Activated naive CD4-positive, alpha-beta T cell treated with anti-CD3 and anti-CD28 coated beads, Interleukin-2, amount 50 U/mL, for 72 hours (primary cell): ENCODE measurements at regions not wholly inside any gene's neighbourhood (a gene's known extent, or its start where the extent isn't known, plus 50 kb on each side); places are given as distances from the start of the nearest gene placed in this dataset.
A peak's percentile ranks its signal among the peaks of the same experiment; 100 is the strongest.
"Not testable (repeated sequence)": the region's sequence is repeated elsewhere in the genome, so short reads cannot be mapped to it uniquely, and the experiment has no call there.

Experiments
- ATAC-seq, 2 donors: fragments of 150-1000 bp; cut with Tn5 transposase; 2 replicates each; pipeline ENCODE4 v1.10.0; 2021; ENCODE audit warnings: mild to moderate bottlenecking in 2 of 2, moderate library complexity in 2 of 2
- DNase-seq, 2 donors: peaks; one replicate each; pipeline ENCODE4 v3.0.0; 2021 to 2022; ENCODE audit warnings: low spot score in 2 of 2
- H3K27ac Mint-ChIP-seq, 2 donors: one replicate each; pipeline ENCODE4 v1.8.0; 2022; ENCODE audit warnings: mild to moderate bottlenecking in 2 of 2, mixed read lengths in 2 of 2
- H3K36me3 Mint-ChIP-seq, 2 donors: one replicate each; pipeline ENCODE4 v1.8.0; 2022; ENCODE audit warnings: mixed read lengths in 2 of 2
- H3K9me3 Mint-ChIP-seq, 2 donors: one replicate each; pipeline ENCODE4 v1.8.0; 2022; ENCODE audit warnings: mixed read lengths in 2 of 2

GRCh38 chr15:22186846-22187532, 106.7 kb downstream of the OR4M2 start:
- not testable (repeated sequence) for H3K9me3 Mint-ChIP-seq, H3K36me3 Mint-ChIP-seq, DNase-seq
- H3K27ac Mint-ChIP-seq = peak overlapping the region in 1 of 2 donors; percentile 89
- peak; percentile 90 to 96 for ATAC-seq

DNA sequence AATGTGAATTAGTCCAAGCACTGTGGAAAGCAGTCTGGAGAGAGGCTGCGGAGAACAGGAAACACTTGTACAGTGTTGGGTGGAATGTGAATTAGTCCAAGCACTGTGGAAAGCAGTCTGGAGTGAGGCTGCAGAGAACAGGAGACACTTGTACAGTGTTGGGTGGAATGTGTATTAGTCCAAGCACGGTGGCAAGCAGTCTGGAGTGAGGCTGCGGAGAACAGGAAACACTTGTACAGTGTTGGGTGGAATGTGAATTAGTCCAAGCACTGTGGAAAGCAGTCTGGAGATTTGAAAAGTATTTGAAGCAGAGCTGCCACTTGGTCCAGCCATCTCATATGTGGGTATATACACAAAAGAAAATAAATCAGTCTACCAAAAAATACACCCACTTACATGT, 111.5 kb downstream of the OR4M2 start:
- H3K27ac Mint-ChIP-seq, H3K9me3 Mint-ChIP-seq, DNase-seq, ATAC-seq, H3K36me3 Mint-ChIP-seq: not testable (repeated sequence)

DNA sequence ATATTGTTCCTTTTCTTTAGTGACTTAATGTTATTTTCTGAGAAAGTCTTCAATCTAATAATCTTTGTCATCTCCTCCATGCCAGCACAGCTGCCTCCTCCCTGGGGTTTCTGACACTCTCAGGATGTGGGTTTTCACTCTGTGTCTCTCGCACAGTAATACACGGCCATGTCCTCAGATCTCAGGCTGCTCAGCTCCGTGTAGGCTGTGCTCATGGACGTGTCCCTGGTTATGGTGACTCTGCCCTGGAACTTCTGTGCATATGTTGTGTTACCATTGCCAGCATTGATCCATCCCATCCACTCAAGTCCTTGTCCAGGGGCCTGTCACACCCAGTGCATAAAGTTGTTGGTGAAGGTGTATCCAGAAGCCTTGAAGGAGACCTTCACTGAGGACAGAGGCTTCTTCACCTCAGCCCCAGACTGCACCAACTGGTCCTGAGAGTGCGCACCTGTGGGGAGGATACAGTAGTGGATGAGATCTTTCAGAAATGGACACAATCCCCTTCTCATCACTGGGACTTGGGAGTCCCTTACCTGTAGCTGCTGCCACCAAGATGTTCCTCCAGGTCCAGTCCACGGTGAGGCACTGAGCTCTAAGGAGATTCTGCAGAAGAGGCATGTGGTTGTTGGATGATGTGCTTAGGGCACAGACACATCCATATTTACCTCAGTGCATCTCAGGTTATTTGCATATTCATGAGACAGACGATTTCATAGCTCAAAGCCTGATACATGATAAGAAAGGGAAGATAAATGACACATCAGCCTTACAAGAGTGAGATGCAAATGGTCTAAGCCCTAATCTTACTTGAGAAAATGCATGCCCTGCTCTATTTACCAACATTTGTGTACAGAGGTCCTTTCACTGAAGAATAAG, 114.7 kb downstream of the OR4M2 start:
- not testable (repeated sequence) for H3K36me3 Mint-ChIP-seq, H3K9me3 Mint-ChIP-seq, DNase-seq, H3K27ac Mint-ChIP-seq
- peak; percentile 77 to 78 for ATAC-seq

GRCh38 chr15:22196423-22196822, 116.1 kb downstream of the OR4M2 start:
- H3K9me3 Mint-ChIP-seq, H3K36me3 Mint-ChIP-seq, DNase-seq, ATAC-seq, H3K27ac Mint-ChIP-seq: not testable (repeated sequence)

DNA sequence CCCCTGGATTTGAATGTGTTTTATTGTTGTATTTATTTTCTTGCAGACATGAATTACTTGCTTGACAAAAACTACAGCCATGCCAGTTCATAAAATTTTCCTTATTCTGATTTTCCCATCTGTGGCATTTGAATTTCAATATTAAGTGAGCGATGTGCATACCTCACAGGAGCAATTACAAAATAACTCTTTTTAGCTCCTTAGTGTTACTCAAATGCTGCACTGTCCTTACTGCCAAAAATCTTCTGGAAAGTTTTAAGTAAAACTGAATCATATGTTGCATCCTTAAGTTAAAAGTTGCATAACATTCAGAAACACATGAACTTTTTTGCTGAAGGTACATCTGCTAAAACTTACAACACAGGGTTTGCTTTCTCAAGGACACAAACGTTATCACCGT, 120.1 kb downstream of the OR4M2 start:
- ATAC-seq, H3K9me3 Mint-ChIP-seq, H3K27ac Mint-ChIP-seq, H3K36me3 Mint-ChIP-seq, DNase-seq: not testable (repeated sequence)

DNA sequence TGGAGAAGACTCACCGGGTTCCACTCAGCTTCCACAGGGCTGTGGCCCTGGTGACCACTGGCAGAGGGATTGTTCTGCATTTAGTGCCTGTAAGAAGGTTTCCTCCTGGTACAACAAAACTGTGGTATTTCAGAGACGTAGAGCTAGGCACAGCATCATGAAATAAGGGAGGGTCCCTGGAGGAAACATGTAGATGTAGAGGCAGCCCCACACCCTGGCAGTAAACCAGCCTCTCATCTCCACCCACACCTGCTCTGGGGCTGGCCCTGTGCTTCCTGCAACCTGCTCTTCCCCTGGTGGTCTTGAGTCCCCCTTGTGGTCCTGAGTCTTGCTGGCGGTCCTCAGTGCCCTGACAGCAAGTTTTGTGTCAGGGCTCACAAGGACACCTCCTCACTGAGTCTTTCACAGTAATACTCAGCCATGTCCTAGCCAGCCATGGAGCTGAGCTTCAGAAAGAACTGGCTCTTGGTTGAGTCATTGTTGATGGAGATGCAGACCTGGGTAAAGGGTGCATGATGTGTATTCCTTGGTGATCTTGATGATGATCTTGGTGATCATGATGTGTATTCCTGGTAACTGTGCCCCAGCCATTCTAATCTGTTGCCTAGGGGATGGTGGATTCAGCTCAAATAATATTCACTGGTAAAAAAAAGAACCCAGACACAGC, 121.8 kb downstream of the OR4M2 start:
- DNase-seq (peak in 1 of 2 donors; percentile 29), ATAC-seq (peak; percentile 81 to 82)
- peak overlapping the region in 1 of 2 donors; percentile 79 for H3K27ac Mint-ChIP-seq
- H3K36me3 Mint-ChIP-seq, H3K9me3 Mint-ChIP-seq: not testable (repeated sequence)

DNA sequence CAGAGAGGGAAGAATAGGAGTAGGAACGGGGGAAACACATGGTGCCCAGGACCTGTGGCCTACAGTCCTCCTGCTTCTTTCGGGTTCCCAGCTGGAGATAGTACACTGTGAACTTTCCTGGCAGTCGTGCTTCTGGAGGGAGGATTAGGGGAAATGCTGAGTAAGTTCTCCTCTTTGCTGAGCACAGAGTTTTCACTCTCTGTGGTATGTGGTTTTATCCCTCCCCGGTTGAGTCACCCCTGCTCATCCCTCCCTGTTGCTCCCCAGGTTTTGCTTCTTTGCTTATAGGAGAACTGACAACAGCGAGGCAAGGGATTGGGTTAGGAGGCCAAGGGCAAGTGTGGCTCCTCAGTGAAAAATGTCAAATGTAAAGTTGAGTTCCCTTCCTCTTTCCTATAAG, 122.9 kb downstream of the OR4M2 start:
- DNase-seq, H3K36me3 Mint-ChIP-seq, H3K27ac Mint-ChIP-seq, H3K9me3 Mint-ChIP-seq: not testable (repeated sequence)
- ATAC-seq = peak; percentile 76 to 79

DNA sequence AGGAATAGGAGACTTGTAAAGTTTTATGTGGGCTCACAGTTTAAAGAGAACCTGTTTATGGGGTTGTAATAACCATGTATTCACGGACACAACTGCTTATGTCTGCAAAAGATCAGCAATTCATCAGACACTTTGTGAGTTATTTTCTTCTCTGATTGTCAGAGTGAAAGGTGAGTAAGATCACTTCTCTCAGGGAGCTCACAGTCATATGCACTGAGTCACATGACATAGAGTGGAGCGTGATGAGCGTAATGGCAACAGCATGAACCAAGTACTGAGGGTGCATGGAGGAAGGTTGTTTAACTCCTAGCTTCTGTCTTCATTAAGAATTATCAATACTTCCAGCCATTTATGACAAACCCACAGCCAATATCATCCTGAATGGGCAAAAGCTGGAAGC, 128.8 kb downstream of the OR4M2 start:
- peak; percentile 76 to 99 for ATAC-seq

GRCh38 chr15:22222596-22222995, 142.3 kb downstream of the OR4M2 start:
- H3K27ac Mint-ChIP-seq = peak overlapping the region; percentile 1 to 46
- not testable (repeated sequence) for DNase-seq, ATAC-seq, H3K9me3 Mint-ChIP-seq, H3K36me3 Mint-ChIP-seq

More for the DNA sequence above, 128.8 kb downstream of the OR4M2 start:
- not testable (repeated sequence) for H3K27ac Mint-ChIP-seq, H3K9me3 Mint-ChIP-seq, H3K36me3 Mint-ChIP-seq, DNase-seq

- Mint-ChIP-seq H3K27ac (no peak overlapping the region), H3K9me3 (no peaks in the 10 kb centered on the region), H3K36me3 (no peaks in the 10 kb centered on the region)
- no peak for ATAC-seq
- no peak for DNase-seq
These were observed 143.9 kb downstream of the OR4M2 start for GRCh38 chr15:22224241-22224671.

DNA sequence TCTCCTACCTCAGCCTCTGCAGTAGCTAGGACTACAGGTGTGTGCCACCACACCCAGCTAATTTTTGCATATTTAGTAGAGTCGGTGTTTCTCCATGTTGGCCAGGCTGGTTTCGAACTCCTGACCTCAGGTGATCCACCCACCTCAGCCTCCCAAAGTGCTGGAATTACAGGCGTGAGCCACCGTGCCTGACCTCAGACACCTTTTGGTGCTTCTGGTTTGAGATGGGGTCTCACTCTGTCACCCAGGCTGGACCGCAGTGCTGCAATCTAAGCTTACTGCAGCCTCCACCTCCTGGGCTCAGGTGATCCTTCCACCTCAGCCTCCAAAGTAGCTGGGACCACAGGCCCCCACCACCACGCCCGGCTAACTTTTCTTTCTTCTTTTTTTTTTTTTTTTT, 144.6 kb downstream of the OR4M2 start:
- not testable (repeated sequence) for H3K36me3 Mint-ChIP-seq, H3K9me3 Mint-ChIP-seq, H3K27ac Mint-ChIP-seq, ATAC-seq, DNase-seq

DNA sequence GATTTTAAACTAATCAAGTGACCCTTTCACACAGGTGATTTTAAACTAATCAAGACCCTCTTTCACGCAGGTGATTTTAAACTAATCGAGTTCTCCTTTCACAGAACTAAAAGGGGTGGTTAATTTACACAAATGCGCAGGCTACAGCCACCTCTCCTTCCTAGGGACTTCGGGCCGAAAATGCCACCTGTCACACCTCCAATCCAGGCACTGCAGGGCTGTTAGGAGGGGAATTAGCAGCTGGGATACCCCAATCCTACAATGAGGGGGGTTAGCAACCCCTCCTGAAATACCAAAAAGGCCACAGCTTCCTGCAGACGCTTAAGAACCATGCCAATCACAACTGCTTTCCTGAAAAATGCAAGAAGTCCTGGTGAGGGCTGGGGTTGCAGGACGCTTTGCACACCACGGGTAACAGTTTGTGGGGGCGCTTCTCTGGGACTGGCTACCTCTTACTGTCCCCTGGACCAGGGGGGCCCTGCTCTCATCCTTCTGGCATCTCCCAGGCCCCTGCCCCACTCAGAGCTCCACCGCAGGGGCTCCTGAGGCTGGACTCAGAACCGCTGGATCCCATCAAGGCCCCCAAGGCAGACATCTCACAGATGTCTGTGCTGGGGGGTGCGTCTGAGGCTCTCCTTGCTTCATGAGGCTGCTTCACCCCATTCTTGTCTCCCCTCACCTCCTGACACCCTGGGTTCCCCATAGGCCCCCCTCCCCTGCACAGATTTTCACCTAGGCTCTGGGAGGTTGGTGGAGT, 145.9 kb downstream of the OR4M2 start:
- no peak for DNase-seq

GRCh38 chr15:22227411-22228100, 147.2 kb downstream of the OR4M2 start:
- DNase-seq = no peak
- H3K27ac Mint-ChIP-seq = peak overlapping the region in 1 of 2 donors; percentile 22
- H3K36me3 Mint-ChIP-seq = no peaks in the 10 kb centered on the region
- H3K9me3 Mint-ChIP-seq = no peaks in the 10 kb centered on the region
- ATAC-seq = no peak

More for the DNA sequence above, 145.9 kb downstream of the OR4M2 start:
- ATAC-seq = no peak
- no peaks in the 10 kb centered on the region for H3K36me3 Mint-ChIP-seq
- no peaks in the 10 kb centered on the region for H3K9me3 Mint-ChIP-seq
- peak overlapping the region in 1 of 2 donors; percentile 50 for H3K27ac Mint-ChIP-seq

DNA sequence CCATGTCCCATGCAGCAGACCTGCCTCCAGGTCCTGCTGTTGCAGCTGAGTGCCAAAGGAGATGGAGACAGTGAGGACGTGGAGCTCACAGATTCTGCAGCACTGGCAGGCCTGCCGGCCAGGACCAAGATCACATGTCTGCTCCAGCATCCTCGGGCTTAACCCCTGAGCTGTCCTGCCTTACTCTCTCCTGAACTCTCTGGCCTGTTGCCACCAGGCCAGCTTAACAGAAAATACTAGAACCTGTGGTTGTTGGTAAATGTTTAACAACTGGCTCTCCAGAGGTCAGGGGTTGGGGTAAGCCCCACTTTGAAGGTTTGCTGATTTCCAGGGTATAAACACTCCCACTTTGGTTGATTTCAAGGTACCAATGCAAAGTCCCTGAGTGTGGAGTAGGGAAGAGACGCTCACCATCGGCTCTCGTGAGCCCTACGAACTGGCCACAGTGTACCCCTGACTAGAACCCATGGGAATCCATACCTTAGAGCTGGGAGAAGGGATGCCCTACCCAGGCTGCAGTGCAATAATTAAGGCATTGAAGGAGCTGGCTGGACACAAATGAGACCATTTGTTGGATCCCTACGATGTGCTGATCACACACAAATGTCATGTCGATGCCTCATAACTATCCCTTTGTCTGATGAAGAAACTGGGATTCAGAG, 147.9 kb downstream of the OR4M2 start:
- ATAC-seq (no peak), DNase-seq (peak in 1 of 2 donors; percentile 43)
- Mint-ChIP-seq H3K27ac (peak overlapping the region in 1 of 2 donors; percentile 22), H3K36me3 (no peaks in the 10 kb centered on the region), H3K9me3 (no peaks in the 10 kb centered on the region)

- Mint-ChIP-seq H3K9me3 (no peaks in the 10 kb centered on the region), H3K36me3 (no peaks in the 10 kb centered on the region), H3K27ac (no peak overlapping the region)
- ATAC-seq (no peak), DNase-seq (no peak)
These were observed 149.9 kb downstream of the OR4M2 start for GRCh38 chr15:22229990-22230819.
